GM12872 (cell line): ENCODE measurements at regions not wholly inside any gene's neighbourhood (a gene's known extent, or its start where the extent isn't known, plus 50 kb on each side); places are given as distances from the start of the nearest gene placed in this dataset.

Source experiments
- TF ChIP-seq, protein P1 (sequence below): IDR thresholded peaks from 3 replicates; pipeline ENCODE4 v1.5.1; 2011; ENCODE audit warnings: low read depth, mild to moderate bottlenecking, low read length, moderate library complexity; ENCODE audit not compliant: insufficient read depth

DNA sequence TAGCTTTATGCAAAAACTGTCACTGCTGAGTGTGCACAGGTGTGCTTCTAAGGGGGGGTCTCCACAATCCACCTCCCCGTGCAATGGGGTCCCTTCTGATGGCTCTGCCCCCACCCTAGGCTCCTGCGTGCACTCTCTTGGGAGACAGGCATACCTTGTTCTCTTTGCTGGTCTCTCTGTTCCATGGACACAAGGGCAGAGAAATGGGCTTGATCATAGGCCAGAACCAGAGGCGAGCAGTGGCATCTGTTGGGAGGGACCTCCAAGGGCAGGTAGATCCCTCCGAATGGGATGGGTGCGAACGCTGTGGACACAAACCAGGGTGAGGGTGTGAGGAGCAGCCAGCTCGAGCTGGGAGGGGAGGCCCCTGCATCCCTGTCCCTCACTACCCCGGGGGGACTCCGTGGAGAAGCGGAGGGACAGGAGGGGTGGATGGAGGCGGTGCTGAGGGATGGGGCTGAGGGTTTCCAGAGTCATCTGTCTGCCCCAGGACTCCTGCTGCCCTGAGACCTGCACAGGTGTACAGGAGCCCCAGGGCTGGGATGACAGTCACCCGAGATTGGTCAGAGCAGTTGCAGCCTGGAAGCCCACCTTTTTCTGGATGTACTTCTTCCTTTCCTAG, 175.0 kb downstream of the KLF13 start:
- TF ChIP-seq, protein P1, sequence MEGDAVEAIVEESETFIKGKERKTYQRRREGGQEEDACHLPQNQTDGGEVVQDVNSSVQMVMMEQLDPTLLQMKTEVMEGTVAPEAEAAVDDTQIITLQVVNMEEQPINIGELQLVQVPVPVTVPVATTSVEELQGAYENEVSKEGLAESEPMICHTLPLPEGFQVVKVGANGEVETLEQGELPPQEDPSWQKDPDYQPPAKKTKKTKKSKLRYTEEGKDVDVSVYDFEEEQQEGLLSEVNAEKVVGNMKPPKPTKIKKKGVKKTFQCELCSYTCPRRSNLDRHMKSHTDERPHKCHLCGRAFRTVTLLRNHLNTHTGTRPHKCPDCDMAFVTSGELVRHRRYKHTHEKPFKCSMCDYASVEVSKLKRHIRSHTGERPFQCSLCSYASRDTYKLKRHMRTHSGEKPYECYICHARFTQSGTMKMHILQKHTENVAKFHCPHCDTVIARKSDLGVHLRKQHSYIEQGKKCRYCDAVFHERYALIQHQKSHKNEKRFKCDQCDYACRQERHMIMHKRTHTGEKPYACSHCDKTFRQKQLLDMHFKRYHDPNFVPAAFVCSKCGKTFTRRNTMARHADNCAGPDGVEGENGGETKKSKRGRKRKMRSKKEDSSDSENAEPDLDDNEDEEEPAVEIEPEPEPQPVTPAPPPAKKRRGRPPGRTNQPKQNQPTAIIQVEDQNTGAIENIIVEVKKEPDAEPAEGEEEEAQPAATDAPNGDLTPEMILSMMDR: no peak

DNA sequence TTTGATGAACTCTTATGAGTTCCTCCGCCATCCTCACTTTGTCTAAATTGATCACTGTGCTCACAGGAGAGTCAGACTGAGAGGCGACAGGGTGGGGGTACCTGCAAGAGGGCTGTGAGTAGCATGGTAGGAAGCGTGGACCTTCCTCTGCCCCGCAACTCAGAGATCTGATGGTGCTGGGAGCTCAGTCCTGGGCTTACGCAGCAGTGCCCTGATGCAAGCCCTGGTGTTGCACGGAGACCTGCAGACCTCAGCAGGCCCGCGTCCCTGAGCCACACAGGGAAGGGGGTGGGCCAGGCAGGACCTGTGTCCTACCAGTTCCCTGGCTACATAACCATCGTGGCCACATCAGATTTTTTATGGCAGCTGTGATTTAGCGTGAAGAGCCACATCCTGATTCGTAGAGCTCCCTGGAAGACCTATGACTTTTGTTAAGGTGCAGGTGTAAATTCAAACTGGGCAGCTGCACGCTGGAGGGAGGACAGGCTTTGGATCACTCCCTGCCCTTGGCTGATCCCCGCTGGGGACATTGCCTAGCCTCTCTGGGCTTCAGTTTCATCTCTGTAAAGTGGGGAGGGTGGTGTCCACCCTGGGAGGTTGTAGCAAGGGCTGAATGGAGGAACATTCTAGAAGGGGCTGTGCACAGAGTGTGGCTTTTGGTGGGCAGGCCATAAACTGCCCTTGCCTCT, 176.1 kb downstream of the KLF13 start:
- TF ChIP-seq, protein P1: no peak

DNA sequence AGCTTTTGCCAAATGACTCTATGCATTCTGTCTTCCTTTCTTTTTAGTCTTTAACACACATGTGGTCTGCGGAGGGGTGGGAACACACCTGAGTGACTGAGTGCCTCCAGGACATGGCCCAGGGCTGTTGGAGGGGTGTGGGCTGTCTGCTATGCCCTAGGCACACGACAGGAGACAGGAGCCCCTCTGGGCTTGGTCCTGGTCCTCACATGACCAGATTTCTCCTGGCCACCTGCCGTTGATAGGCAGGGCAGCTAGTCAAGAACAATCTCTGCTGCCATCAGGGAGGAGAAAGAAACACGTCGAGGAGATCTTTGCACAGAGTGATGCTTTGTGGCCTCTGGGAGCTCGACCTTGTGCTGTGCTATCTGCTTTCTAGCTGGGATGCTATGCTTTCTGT, 176.6 kb downstream of the KLF13 start:
- TF ChIP-seq, protein P1: no peak

DNA sequence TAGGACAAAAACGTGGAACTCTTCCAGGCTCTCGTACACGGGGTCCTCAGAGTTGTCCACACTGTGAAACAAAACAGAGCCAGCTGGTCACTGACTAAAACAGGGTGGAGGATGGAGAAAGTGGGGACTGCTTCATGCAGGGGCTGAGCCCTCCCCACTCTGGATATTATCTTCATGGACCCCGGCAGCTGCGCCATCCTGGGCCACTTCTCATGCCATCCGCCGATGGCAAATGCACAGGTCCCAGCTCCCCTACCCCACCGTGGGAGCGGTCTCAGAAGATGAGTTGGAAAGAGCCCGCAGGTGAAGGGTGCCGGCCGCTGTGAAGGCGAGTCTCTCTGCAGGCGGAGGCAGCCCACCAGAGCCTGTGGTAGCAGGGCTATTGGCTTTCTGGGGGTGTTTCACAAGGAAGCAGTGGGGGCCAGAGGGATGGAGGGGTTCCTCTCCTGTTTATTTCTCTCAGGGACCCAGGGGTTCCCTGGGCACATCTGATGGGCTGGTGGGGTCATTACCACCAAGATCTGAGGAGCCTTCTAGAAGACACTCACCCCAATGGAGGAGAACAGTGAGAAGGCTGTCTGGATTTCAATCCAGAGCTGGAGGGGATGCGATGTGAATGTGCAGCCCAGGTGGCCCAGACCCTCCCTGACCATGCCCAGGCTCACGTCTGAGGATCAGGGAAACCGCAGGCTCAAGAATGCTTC, 177.3 kb downstream of the KLF13 start:
- TF ChIP-seq, protein P1: no peak

DNA sequence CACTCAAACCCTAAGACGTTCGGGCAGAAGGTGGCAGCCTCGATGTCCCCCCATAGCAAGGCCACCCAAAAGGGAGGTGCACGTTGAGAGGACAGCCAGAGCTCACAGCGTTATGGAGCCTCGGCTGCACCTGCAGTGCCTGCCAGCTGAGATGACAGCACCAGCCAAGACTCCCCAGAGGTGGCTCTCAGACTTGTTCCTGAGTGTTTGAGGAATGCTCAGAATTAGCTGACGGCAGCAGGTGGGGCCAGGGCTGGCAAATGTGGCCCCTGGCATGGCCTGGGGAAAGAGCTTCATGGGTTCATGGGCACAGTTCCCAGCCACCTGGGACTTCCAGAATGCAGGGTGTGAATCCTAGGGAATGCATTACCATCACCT, 177.8 kb downstream of the KLF13 start:
- TF ChIP-seq, protein P1: no peak

DNA sequence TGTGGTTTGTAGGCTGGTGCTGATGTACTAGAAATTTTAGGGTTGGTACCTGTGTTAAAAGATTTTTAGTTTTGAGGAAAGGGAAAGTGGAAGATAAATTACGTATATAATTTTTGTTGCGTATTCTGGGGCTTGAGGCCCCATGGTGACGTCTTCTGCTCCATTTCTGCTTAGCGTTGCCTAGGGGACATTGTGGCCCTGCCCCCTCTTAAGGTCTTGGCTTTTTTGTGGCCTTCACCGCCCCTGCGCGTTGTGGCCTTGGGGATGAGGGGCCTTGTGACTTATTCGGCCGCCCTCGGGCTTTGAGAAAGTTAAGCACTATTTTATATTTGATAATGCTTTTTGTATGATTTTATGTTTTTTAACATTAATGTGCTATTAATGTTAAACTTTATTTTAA, 182.0 kb downstream of the KLF13 start:
- TF ChIP-seq, protein P1: no peak

DNA sequence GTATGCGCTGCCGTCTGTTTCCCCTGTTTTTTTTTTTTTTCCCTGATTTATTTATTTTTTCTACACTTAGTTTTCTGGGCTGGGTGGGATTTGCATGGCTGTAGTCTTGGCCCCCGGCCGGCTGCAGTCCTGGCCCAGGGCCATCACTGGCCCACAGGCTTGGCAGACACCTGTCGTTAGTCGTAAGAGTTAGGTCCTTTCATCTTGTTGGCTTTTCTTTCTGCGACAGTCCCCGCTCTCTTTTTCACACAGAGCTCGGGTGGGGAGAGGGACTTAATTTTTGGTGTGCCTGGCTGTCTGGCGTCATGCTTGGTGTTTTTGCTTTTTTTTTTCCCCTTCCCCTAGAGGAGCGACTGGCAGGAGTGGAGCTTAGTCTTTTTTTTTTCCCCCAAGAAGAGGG, 183.4 kb downstream of the KLF13 start:
- TF ChIP-seq, protein P1: no peak
